Omental fat pad (tissue), 3 donors: ENCODE measurements at regions not wholly inside any gene's neighbourhood (a gene's known extent, or its start where the extent isn't known, plus 50 kb on each side); places are given as distances from the start of the nearest gene placed in this dataset.

Experiments used
- ATAC-seq: fragments of 150-250 bp; one replicate; pipeline ENCODE4 v1.9.1; 2016; ENCODE audit warnings: mild to moderate bottlenecking, moderate library complexity; ENCODE audit not compliant: low FRiP score
- DNase-seq: peaks from one replicate; pipeline ENCODE4 v3.0.0-alpha.2; 2019; ENCODE audit warnings: low spot score
- CTCF ChIP-seq, 3 donors: fragments of 450-650 bp; IDR thresholded peaks; one replicate each; pipeline ENCODE4 v1.5.1; 2016 to 2017; ENCODE audit warnings: antibody characterized with exemption in 3 of 3, mild to moderate bottlenecking in 3 of 3, moderate library complexity in 2 of 3

- no peak for TF ChIP-seq CTCF (IDR thresholded peaks at IDR 0.05)
- no peak for DNase-seq
- ATAC-seq: no peak
Observed at GRCh38 chr3:31132132-31132769, 237.8 kb upstream of the GADL1 start.

- no peak for DNase-seq
- ATAC-seq: no peak
- TF ChIP-seq CTCF (IDR thresholded peaks at IDR 0.05): no peak
Observed at GRCh38 chr3:31133541-31133940, 239.1 kb upstream of the GADL1 start.

GRCh38 chr3:31135546-31135945 lies 241.1 kb upstream of the GADL1 start:
- no peak for TF ChIP-seq CTCF (IDR thresholded peaks at IDR 0.05)
- ATAC-seq (no peak), DNase-seq (no peak)

- ATAC-seq (no peak), DNase-seq (no peak)
- no peak for TF ChIP-seq CTCF (IDR thresholded peaks at IDR 0.05)
Observed at GRCh38 chr3:31137718-31138465, 243.4 kb upstream of the GADL1 start.

GRCh38 chr3:31140470-31140869 lies 246.0 kb upstream of the GADL1 start:
- DNase-seq: no peak
- TF ChIP-seq CTCF (IDR thresholded peaks at IDR 0.05): no peak
- no peak for ATAC-seq

- ATAC-seq: no peak
- no peak for DNase-seq
- TF ChIP-seq CTCF (IDR thresholded peaks at IDR 0.05): no peak
Observed at GRCh38 chr3:31142139-31142538, 247.7 kb upstream of the GADL1 start.

GRCh38 chr3:31142543-31142942 lies 248.1 kb upstream of the GADL1 start:
- ATAC-seq: no peak
- no peak for TF ChIP-seq CTCF (IDR thresholded peaks at IDR 0.05)
- no peak for DNase-seq
